ENCODE measurements at regions not wholly inside any gene's neighbourhood (a gene's known extent, or its start where the extent isn't known, plus 50 kb on each side); places are given as distances from the start of the nearest gene placed in this dataset.

- DNase-seq = no peak
Observed at GRCh38 chr2:5915881-5916310, 223.7 kb downstream of the SOX11 start.

- DNase-seq = no peak
Observed at GRCh38 chr2:5921081-5921642, 229.0 kb downstream of the SOX11 start.

- DNase-seq = no peak
Observed at GRCh38 chr2:5923957-5924945, 232.1 kb downstream of the SOX11 start.

GRCh38 chr2:5925604-5926003, 233.4 kb downstream of the SOX11 start:
- no peak for DNase-seq

GRCh38 chr2:5926871-5927512, 234.8 kb downstream of the SOX11 start:
- DNase-seq = no peak

GRCh38 chr2:5932556-5933469, 240.6 kb downstream of the SOX11 start:
- no peak for DNase-seq

- no peak for DNase-seq
Observed at GRCh38 chr2:5933669-5934068, 241.5 kb downstream of the SOX11 start.

GRCh38 chr2:5937321-5937720, 245.1 kb downstream of the SOX11 start:
- no peak for DNase-seq

- DNase-seq = no peak
Observed at GRCh38 chr2:5937851-5938565, 245.8 kb downstream of the SOX11 start.

- no peak for DNase-seq
Observed at GRCh38 chr2:5938566-5938896, 246.3 kb downstream of the SOX11 start.

GRCh38 chr2:5939553-5939952, 247.4 kb downstream of the SOX11 start:
- no peak for DNase-seq

GRCh38 chr2:5940596-5941535, 248.7 kb downstream of the SOX11 start:
- no peak for DNase-seq

GRCh38 chr2:5942204-5942603, 250.0 kb downstream of the SOX11 start:
- DNase-seq = no peak

GRCh38 chr2:5945742-5946141, 253.6 kb downstream of the SOX11 start:
- no peak for DNase-seq

GRCh38 chr2:5946225-5947115, 254.3 kb downstream of the SOX11 start:
- no peak for DNase-seq

- DNase-seq = no peak
Observed at GRCh38 chr2:5950736-5951135, 258.6 kb downstream of the SOX11 start.

GRCh38 chr2:5951471-5951870, 259.3 kb downstream of the SOX11 start:
- DNase-seq = no peak

GRCh38 chr2:5953525-5953924, 261.3 kb downstream of the SOX11 start:
- DNase-seq = no peak

- DNase-seq = no peak
Observed at GRCh38 chr2:5954509-5954908, 262.3 kb downstream of the SOX11 start.

- DNase-seq = no peak
Observed at GRCh38 chr2:5955921-5956320, 263.7 kb downstream of the SOX11 start.
